Neuronal stem cell (in vitro differentiated cells): ENCODE measurements at regions not wholly inside any gene's neighbourhood (a gene's known extent, or its start where the extent isn't known, plus 50 kb on each side); places are given as distances from the start of the nearest gene placed in this dataset.

Experiments used
- DNase-seq: peaks from one replicate; pipeline ENCODE4 v3.0.0-alpha.2; 2013; ENCODE audit warnings: low spot score
- H2AFZ ChIP-seq: one replicate; pipeline ENCODE4 v1.6.1; 2013; ENCODE audit warnings: mild to moderate bottlenecking, low read length, inconsistent platforms
- H2AK5ac ChIP-seq: 2 replicates; pipeline ENCODE4 v1.6.1; 2013; ENCODE audit warnings: low read depth, mild to moderate bottlenecking, inconsistent platforms, low read length, moderate library complexity, mixed read lengths
- H2BK120ac ChIP-seq: 2 replicates; pipeline ENCODE4 v1.6.1; 2013; ENCODE audit warnings: low read depth, mild to moderate bottlenecking, inconsistent platforms, low read length, moderate library complexity, mixed read lengths
- H2BK12ac ChIP-seq: one replicate; pipeline ENCODE4 v1.6.1; 2013; ENCODE audit warnings: low read length, inconsistent platforms
- H2BK15ac ChIP-seq: 2 replicates; pipeline ENCODE4 v1.6.1; 2013; ENCODE audit warnings: mild to moderate bottlenecking, low read length, inconsistent platforms, mixed read lengths
- H2BK5ac ChIP-seq: one replicate; pipeline ENCODE4 v1.6.1; 2013; ENCODE audit warnings: inconsistent platforms, mild to moderate bottlenecking, low read length, moderate library complexity
- H3K14ac ChIP-seq: one replicate; pipeline ENCODE4 v1.6.1; 2013; ENCODE audit warnings: low read length, inconsistent platforms
- H3K18ac ChIP-seq: 2 replicates; pipeline ENCODE4 v1.6.1; 2013; ENCODE audit warnings: low read length, inconsistent platforms
- H3K23ac ChIP-seq: 2 replicates; pipeline ENCODE4 v1.6.1; 2013; ENCODE audit warnings: low read depth, mild to moderate bottlenecking, mixed read lengths, low read length, inconsistent platforms; ENCODE audit not compliant: poor library complexity
- H3K27ac ChIP-seq: replicated peaks from 3 replicates; pipeline ENCODE4 v1.5.1; 2013; ENCODE audit warnings: low read length, inconsistent platforms
- H3K27me3 ChIP-seq, 3 experiments: 2 replicates each; pipeline ENCODE4 v1.6.1; 2013; ENCODE audit warnings: low read length in 3 of 3, mild to moderate bottlenecking in 2 of 3, inconsistent platforms in 1 of 3, low read depth in 1 of 3, mixed read lengths in 1 of 3, moderate library complexity in 1 of 3; ENCODE audit not compliant: control insufficient read depth in 3 of 3, insufficient read depth in 3 of 3
- H3K36me3 ChIP-seq, 2 donors: replicated peaks in 1 of 2; 2 replicates each; pipeline ENCODE4 v1.6.1; 2013; ENCODE audit warnings: low read length in 2 of 2; ENCODE audit not compliant: control insufficient read depth in 2 of 2, insufficient read depth in 2 of 2
- H3K4ac ChIP-seq: 2 replicates; pipeline ENCODE4 v1.6.1; 2013; ENCODE audit warnings: inconsistent platforms, mild to moderate bottlenecking, low read length, moderate library complexity
- H3K4me1 ChIP-seq, 2 donors: 1 replicate in 1 of 2; 2 replicates in 1 of 2; pipeline ENCODE4 v1.6.1; 2013; ENCODE audit warnings: low read length in 2 of 2, low read depth in 1 of 2; ENCODE audit not compliant: control insufficient read depth in 2 of 2, insufficient read depth in 1 of 2
- H3K4me2 ChIP-seq: one replicate; pipeline ENCODE4 v1.6.1; 2013; ENCODE audit warnings: mild to moderate bottlenecking, low read length, inconsistent platforms; ENCODE audit not compliant: insufficient read depth, poor library complexity, severe bottlenecking
- H3K4me3 ChIP-seq, 2 donors: 2 replicates each; pipeline ENCODE4 v1.5.1; 2013; ENCODE audit warnings: low read length in 2 of 2, mild to moderate bottlenecking in 2 of 2, inconsistent platforms in 1 of 2, moderate library complexity in 1 of 2
- H3K79me1 ChIP-seq: one replicate; pipeline ENCODE4 v1.6.1; 2013; ENCODE audit warnings: low read depth, mild to moderate bottlenecking, inconsistent platforms, low read length, moderate library complexity
- H3K9ac ChIP-seq: one replicate; pipeline ENCODE4 v1.6.1; 2013; ENCODE audit warnings: mild to moderate bottlenecking, low read depth, low read length, inconsistent platforms; ENCODE audit not compliant: poor library complexity
- H3K9me3 ChIP-seq, 2 donors: replicated peaks in 1 of 2; 2 replicates each; pipeline versions ENCODE3 to v1.6.1; 2013; ENCODE audit warnings: low read length in 2 of 2, mild to moderate bottlenecking in 2 of 2, inconsistent platforms in 1 of 2, low read depth in 1 of 2, mixed read lengths in 1 of 2, moderate library complexity in 1 of 2; ENCODE audit not compliant: control insufficient read depth in 2 of 2, insufficient read depth in 1 of 2
- H4K8ac ChIP-seq: one replicate; pipeline ENCODE4 v1.6.1; 2013; ENCODE audit warnings: low read depth, mild to moderate bottlenecking, inconsistent platforms, low read length, moderate library complexity
- H4K91ac ChIP-seq: one replicate; pipeline ENCODE4 v1.6.1; 2013; ENCODE audit warnings: low read length, low read depth, mild to moderate bottlenecking, inconsistent platforms; ENCODE audit not compliant: poor library complexity
- WGBS, 2 donors: extraction: QIAGEN DNeasy Blood & Tissue Kit; methylation state at CpG; one replicate each; pipeline ENCODE4 v1.1.7; 2013; ENCODE audit warnings: missing lambda C conversion rate in 2 of 2, mixed read lengths in 1 of 2; ENCODE audit not compliant: insufficient read length in 2 of 2, insufficient replicate concordance in 1 of 2; ENCODE audit errors: extremely low coverage in 2 of 2; 5-methylcytosine and 5-hydroxymethylcytosine counted together

DNA sequence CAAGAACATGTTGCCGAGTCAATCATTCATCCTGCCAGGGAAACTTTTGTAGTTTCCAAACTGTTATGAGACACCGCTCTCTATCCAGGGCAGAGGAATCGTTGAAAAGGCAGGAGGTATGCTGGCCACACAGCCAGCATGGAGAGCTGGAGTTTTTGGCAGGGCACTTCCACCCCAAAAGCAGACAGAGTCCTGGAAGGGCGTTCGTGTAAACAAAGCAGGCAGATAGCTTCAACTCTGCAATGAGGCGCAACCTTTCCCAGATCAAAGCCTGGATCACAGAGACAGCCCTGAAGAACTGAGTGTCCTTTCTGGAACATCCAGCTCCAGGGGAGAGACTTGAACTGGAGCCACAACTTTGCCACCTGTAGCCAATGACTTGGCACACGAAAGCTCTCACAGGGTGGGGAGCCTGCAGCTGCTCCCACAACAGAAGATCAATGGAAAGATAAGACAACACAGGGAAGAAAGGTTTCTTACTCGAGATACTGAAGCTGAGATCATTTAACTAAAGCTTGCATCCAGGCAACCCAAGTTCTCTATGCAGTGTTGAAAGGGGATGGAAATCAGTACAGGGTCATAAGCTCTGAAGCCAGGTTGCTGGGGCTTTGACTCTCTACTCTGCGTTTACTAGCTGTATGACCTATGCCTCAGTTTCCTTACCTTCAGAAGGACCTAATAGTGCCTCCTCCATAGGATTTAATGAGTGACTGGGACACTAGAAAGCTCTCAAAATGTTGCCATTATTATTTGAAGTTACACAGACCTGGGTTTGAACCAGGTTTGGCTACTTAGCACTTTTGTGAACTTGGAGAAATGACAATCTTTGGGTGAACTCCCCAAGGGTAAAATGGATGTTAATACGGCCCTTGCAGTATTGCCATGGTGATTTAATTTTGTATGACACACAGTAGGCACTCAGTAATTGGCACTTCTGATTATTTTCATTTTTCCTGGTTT, 434.8 kb upstream of the NPVF start:
- no peak for DNase-seq
- Histone ChIP-seq H3K14ac (no peak overlapping the region), H3K79me1 (no peaks in the 10 kb centered on the region), H3K23ac (no peak overlapping the region), H3K36me3 (no peaks in the 10 kb centered on the region), H2BK120ac (no peak overlapping the region), H3K9ac (no peak overlapping the region), H4K91ac (no peak overlapping the region), H3K4ac (no peak overlapping the region), H2BK15ac (no peak overlapping the region), H2BK12ac (no peak overlapping the region), H3K27ac (no peak overlapping the region), H2AK5ac (no peak overlapping the region), H3K4me3 (no peak overlapping the region), H3K4me1 (peaks cover 0 to 6% of the 10 kb centered on the region in 2 donors), H3K4me2 (no peak overlapping the region), H4K8ac (no peak overlapping the region), H3K27me3 (no peaks in the 10 kb centered on the region), H3K9me3 (no peaks in the 10 kb centered on the region), H3K18ac (no peak overlapping the region), H2AFZ (peak overlapping the region; percentile 37), H2BK5ac (no peak overlapping the region)
- WGBS, 2 donors: no CpG with 5 or more reads among the region's 10 CpGs

DNA sequence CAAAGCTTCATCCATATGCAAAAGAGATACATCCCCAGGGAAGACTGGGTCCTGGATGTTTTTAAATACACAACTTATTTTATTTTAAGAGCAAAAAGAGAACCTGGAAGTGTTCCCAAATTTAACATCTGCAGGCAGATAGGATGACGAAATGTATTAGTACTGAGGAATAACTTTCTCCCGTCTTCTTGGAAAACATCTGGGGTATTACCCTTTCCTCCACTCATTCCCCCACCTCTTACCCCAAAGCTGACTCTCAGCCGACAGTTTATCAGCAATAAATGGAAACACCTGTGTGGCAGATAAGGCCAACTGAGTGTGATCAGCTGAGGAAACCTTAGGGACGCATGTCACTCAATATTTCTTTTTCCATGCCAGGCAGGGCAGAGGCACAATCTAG, 435.6 kb upstream of the NPVF start:
- DNase-seq: no peak
- H3K36me3 ChIP-seq: no peaks in the 10 kb centered on the region
- H4K8ac ChIP-seq: no peak overlapping the region
- H3K79me1 ChIP-seq: no peaks in the 10 kb centered on the region
- no peak overlapping the region for H2AFZ ChIP-seq
- no CpG with 5 or more reads among the region's 4 CpGs for WGBS, 2 donors
- H3K4me1 ChIP-seq: peaks cover 0 to 6% of the 10 kb centered on the region in 2 donors
- H3K27ac ChIP-seq: no peak overlapping the region
- no peak overlapping the region for H2BK15ac ChIP-seq
- no peak overlapping the region for H3K4me3 ChIP-seq
- no peak overlapping the region for H2BK120ac ChIP-seq
- no peak overlapping the region for H2AK5ac ChIP-seq
- H3K14ac ChIP-seq: no peak overlapping the region
- H2BK12ac ChIP-seq: no peak overlapping the region
- no peak overlapping the region for H3K9ac ChIP-seq
- H3K4ac ChIP-seq: no peak overlapping the region
- H3K4me2 ChIP-seq: no peak overlapping the region
- H2BK5ac ChIP-seq: no peak overlapping the region
- H3K18ac ChIP-seq: no peak overlapping the region
- H4K91ac ChIP-seq: no peak overlapping the region
- no peaks in the 10 kb centered on the region for H3K9me3 ChIP-seq
- H3K27me3 ChIP-seq: no peaks in the 10 kb centered on the region
- H3K23ac ChIP-seq: no peak overlapping the region

DNA sequence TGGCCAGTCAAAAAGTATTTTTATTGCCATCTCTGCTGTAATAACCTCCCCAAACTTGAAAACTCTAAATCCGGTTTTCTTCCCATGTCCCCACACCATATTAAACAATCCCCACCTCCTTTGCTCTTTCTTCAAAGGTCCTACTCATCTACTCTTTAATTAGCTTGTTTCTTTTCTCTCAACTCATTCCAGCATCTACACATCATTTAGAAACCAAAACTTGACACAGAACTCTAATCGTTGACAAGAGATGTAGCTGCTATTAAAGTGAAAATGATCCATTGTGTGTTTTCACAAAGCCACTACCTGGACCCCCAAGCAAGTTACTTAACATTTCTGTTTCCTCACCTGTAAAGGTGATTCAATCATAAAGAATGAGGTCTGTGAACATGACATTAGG, 436.3 kb upstream of the NPVF start:
- H3K9me3 ChIP-seq: no peaks in the 10 kb centered on the region
- H3K27me3 ChIP-seq: no peaks in the 10 kb centered on the region
- H3K23ac ChIP-seq: no peak overlapping the region
- H3K4me3 ChIP-seq: no peak overlapping the region
- no peaks in the 10 kb centered on the region for H3K79me1 ChIP-seq
- no peak for DNase-seq
- H2BK12ac ChIP-seq: no peak overlapping the region
- H3K4me1 ChIP-seq: peaks cover 0 to 3% of the 10 kb centered on the region in 2 donors
- no peak overlapping the region for H2AFZ ChIP-seq
- H3K14ac ChIP-seq: no peak overlapping the region
- no peak overlapping the region for H3K4ac ChIP-seq
- H3K4me2 ChIP-seq: no peak overlapping the region
- H2AK5ac ChIP-seq: no peak overlapping the region
- no peak overlapping the region for H2BK15ac ChIP-seq
- no peak overlapping the region for H3K27ac ChIP-seq
- no peak overlapping the region for H3K9ac ChIP-seq
- H2BK120ac ChIP-seq: no peak overlapping the region
- no CpG with 5 or more reads among the region's 2 CpGs for WGBS, 2 donors
- no peak overlapping the region for H2BK5ac ChIP-seq
- no peaks in the 10 kb centered on the region for H3K36me3 ChIP-seq
- no peak overlapping the region for H4K8ac ChIP-seq
- no peak overlapping the region for H3K18ac ChIP-seq
- no peak overlapping the region for H4K91ac ChIP-seq

DNA sequence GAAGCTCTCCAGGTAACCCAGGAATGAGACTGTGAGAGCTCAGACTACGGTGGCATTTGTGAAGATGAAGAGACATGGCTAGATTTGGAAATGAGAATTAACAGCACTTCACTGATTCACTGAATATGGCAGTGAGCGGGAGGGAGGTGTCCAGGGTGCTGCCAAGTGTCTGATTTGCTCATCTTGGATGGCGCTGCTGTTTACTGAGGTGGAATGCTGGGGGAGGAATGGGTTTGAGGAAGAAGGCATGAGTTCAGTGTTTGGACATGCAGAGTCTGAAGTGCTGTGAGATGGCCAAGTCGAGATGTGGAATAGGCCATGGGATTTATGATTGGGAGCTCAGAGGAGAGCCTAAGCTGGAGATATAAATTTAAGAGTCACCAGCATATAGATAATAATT, 437.1 kb upstream of the NPVF start:
- Histone ChIP-seq H3K36me3 (no peaks in the 10 kb centered on the region), H3K9ac (no peak overlapping the region), H3K18ac (no peak overlapping the region), H3K4me2 (no peak overlapping the region), H2BK12ac (no peak overlapping the region), H3K4ac (no peak overlapping the region), H3K27ac (no peak overlapping the region), H3K4me1 (peaks cover 0 to 7% of the 10 kb centered on the region in 2 donors), H2AK5ac (no peak overlapping the region), H3K9me3 (no peaks in the 10 kb centered on the region), H3K27me3 (no peaks in the 10 kb centered on the region), H2AFZ (no peak overlapping the region), H2BK15ac (no peak overlapping the region), H2BK5ac (no peak overlapping the region), H3K79me1 (no peaks in the 10 kb centered on the region), H3K14ac (no peak overlapping the region), H3K4me3 (no peak overlapping the region), H4K91ac (no peak overlapping the region), H2BK120ac (no peak overlapping the region), H4K8ac (no peak overlapping the region), H3K23ac (no peak overlapping the region)
- WGBS, 2 donors: no CpG with 5 or more reads among the region's 4 CpGs
- no peak for DNase-seq
